GM18498 (cell line): ENCODE measurements at regions not wholly inside any gene's neighbourhood (a gene's known extent, or its start where the extent isn't known, plus 50 kb on each side); places are given as distances from the start of the nearest gene placed in this dataset.
"Not testable (repeated sequence)": the region's sequence is repeated elsewhere in the genome, so short reads cannot be mapped to it uniquely, and the experiment has no call there.

Source experiments
- ATAC-seq: cut with Tn5 transposase; IDR thresholded peaks from one replicate; pipeline ENCODE4 v1.9.1; 2021; ENCODE audit warnings: mild to moderate bottlenecking, moderate library complexity; ENCODE audit not compliant: unreplicated experiment

DNA sequence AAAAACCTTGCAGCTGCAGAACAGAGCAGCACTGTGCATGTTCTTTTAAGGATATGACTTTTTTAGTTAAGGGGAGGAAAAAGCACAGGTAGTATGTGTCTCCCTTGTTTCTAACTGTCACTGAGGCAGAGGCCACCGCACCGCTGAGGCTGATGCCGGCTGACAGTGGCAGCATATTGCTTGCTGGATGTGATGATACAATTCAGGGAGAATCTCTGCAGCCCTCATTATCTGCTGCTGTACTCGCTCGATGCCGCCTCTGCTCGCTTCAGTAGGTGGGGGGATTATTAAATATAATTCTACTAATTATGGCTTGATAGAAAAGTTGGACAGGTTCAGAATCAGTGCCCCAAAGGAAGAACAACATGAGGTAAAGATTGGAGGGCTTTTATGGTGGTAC, 378.8 kb upstream of the NOCT start:
- ATAC-seq = no peak

DNA sequence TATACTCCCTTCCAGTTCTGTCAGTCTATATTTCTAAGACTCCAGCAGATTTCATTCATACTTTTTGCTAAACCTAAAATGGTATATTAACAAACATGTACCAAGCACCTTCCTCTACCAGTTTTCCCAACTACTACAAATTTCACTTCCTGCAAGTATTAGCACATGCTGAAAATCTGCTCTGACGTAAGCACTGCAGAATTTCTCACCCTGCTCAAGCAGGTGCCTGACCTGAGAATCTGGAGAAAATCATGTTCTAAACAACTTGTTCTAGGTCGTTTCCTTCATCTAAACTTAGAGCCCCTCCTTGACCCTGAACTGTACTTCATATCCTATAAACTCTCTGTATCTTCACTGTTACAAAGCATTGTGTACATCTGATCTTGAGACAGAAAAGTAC, 380.7 kb upstream of the NOCT start:
- ATAC-seq = no peak

DNA sequence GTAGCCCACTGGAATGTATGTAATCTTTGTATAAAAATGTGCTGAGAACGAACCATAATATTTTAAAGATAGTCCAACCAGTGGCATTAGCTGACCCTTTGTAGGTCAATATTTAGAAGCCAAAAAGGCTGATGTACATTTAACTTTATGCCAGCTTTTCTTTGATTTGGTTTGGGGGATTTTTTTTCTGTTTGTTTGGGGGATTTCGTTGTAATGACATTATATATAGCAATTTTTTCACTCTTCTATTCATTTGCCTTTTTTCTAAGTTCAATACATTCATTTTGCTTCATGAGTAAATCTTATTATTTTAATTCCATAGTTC, 382.0 kb upstream of the NOCT start:
- ATAC-seq = no peak

DNA sequence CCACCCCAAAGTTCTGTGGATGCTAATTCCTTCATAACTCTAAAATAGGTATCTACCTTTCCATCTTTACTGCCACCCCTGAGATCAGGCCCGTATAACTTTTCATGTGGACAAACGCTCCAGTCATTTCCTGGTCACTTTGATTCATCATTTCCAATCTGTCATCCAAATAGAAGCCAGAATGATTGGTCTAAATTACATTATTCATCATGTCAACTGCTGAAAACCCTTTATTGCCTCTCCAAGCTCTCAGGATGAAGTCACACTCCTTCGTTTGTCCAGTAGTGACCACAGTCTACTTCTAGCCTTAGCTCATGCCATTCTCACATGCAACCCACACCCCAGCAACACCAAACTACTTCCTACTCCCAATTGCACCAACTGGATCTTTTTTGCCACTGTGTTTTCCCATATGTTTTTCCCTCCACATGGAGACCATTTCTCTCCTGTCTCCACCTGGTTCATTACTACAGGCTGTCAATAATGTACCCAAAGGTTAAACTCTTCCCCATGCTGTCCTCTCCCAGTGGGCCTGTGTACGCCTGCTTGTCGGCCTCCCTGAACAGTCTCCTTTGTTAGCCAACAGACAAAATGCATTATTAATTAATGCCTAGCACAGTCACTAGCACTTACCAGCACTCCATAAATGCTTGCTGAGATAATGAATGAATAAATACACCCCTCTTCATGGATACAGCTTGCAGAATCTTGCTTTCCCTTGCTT, 382.6 kb upstream of the NOCT start:
- no peak for ATAC-seq

DNA sequence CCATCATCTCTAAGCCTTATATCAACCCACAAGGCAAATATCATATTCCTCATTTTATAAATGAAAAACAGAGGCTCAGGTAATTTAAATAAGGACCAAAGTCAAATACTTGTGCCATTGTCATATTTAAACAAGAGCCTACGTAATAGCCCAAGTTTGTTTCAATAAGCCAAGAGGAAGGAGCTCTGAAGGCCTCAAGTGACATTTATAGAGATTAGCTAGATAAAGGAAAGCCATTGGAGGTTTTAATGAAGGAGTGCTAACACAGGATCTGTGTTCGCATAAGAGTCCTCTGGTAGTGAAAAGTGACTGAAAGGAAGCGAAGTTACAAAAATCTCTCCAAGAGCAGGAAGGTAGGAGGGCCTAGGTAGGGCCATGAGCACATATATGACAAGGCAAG, 384.9 kb upstream of the NOCT start:
- ATAC-seq = no peak

DNA sequence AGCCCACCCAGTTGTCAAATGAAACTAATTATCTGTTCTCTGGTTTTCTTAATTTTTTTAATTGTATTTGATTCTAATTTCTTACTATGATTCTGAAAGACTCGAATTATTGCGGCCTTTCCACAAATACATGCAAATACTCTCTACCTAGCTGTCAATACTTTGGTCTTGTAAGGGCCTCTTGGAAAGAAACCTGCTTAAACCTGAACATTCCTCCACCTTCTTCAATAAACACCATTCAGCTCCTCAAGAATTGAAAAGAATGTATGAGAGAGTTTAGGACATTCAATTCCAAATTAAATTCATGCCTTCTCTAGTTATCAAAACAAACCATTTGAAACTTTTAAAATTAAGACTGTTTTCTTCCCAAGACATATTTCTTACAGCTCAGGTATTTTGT, 385.9 kb upstream of the NOCT start:
- no peak for ATAC-seq

DNA sequence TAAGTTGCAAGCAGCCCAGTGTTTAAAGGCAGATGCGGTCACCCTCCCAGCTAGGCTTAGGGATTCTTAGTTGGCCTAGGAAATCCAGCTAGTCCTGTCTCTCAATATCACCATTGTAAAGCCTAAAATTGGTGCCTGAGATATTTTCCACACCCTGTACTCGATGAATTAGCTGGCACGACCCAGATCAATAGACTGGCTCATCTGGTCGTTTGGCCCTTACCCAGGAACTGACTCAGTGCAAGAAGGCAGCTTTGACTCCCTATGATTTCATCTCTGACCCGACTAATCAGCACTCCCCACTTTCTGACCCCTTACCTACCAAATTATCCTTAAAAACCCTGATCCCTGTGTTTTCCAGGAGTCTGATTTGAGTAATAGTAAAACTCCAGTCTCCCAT, 384.9 kb upstream of the SLC7A11 start:
- ATAC-seq = no peak

DNA sequence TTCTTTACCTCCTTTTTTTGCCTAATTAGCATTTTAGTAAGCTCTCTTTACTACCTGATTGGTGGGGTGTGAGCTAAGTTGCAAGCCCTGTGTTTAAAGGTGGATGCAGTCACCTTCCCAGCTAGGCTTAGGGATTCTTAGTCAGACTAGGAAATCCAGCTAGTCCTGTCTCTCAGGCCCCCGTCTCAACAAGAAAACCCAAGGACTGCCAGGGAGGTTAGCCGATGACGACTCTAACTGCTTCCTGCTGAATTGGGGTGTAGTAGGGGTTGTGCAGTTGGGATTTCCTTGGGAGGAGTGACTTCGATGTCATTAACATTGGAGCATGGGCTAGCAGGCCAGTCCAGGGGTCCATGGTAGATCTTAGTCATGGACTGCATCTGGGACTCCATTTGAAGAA, 380.2 kb upstream of the SLC7A11 start:
- not testable (repeated sequence) for ATAC-seq

DNA sequence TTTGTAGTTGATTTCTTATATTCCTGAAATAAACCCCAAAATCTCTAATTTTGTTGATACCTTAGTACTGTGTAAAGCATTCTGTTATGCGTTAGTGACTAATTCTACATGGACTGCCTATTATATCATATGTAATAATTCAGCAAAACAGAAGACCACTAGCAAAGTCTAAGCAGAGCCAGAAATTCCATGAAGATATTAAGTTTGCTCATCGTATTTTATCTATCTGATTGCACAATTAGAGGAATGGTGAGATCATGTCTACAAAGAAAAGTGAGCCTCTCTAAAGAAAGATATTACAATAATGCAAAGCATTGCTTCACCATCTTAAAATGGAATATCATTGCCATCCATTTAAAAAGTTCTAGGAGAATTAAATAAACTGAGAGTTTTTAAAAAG, 374.6 kb upstream of the SLC7A11 start:
- no peak for ATAC-seq

DNA sequence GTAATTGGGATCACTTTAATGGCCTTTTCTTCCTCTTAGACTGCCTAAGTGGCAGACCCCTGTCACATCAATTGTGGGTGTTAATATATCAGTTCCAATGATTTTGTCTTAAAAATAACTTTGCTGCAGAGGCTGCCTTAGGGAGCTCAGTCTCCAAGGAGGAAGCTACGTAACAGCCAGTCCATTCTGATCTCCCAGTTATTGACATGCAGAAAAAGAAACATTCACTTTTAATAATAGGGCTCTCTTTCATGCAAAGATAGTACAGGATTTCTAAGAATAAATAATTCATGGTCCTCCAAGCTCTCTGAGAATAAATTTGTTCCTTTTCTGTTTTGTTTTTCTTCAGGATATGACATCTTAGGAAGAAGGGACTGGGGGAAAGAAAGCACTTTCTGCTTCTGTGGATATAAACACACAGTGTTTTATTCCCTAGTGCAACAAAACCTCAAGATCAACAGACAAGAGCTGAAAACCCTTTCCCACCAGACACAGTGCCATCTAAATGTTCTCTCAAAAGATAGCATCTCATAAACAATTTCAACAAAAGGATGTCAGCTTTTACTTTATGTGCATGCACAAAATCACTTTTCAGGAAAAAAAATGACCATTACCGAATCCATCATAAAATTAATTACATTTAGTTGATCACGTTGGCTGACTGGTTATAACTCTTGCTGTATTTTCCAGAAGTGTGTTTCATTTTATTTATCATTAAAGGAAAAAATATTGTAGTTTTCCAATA, 372.4 kb upstream of the SLC7A11 start:
- ATAC-seq = no peak

DNA sequence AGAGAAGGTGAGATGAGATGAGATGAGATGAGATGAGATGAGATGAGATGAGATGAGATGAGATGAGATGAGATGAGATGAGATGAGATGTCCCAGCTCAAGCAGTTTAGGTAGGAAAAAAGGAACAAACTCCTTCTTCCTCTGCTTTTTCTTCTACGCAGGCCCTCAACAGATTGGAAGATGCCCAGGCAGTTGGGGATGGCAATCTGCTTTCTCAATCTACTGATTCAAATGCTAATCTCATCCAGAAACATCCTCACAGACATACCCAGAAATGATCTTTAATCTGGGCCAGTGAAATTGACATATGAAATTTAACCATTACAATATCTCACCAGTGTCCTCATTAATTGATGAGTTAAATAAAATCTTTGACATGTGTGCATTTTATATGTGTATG, 370.3 kb upstream of the SLC7A11 start:
- no peak for ATAC-seq

DNA sequence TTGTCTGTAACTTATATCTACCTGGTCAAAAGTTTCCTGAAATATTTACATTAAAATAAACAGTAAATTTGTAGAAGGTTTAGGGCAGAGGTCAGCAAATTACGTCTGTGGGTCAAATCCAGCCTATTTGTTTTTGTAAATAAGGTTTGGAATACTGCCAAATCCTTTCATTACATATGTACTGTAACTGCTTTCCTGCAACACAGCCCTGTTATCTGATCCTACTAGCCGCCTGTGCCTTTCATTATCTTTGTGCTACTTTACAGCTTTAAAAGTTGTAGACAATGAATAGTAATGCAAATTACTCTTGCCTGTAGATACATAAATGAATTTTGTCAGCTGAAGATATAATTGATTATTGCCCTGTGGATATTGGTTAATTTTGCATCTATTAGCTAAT, 369.6 kb upstream of the SLC7A11 start:
- no peak for ATAC-seq

DNA sequence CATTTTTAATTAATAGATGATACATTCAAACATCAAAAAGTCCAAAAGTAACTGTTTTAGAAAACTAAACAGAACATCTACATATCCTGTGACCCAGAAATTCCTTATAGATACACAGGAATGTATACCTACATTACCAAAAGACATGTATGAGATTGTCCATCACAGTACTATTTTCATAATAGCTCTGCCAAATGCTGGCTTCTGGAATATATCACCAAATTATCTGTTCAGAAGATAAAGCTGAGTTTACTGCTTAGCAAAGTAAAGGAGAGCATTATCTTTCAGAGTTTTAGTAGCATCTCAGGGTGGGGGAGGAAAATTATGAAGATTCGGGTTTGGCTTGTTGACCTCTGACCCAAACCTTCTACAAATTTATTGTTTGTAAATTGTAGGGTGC, 368.9 kb upstream of the SLC7A11 start:
- no peak for ATAC-seq

DNA sequence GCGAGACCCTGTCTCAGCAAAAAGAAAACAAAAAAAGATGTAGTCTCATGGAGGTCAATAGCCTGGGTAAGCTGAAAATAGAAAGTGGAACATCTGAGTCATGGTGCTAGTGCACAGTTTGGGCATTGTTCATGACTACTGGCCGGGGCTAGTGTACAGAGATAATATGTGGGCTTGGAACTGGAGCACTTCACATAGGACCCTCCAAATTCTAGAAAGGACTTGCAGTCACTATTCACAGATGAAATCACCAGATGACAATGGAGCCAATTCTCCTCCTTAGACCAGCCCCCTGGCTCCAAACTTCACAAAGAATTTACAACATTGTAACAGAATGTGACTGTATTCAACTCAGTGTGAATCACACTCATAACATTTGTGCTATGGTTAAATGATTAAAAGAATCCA, 367.8 kb upstream of the SLC7A11 start:
- ATAC-seq = peak; percentile 73

DNA sequence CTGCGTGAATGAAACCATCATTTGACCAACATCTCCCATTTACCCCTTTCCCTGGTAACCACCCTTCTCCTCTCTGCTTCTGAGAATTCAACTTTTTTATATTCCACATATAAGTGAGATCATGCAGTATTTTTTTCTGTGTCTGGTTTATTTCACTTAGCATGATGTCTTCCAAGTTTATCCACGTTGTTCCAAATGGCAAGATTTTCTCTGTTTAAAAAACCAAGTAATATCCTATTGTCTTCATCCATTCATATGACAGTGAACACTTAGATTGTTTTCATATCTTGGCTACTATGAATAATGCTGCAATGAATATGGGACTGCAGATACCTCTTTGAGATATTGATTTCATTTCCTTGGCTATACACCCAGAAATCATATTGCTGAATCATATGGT, 362.4 kb upstream of the SLC7A11 start:
- ATAC-seq = no peak

DNA sequence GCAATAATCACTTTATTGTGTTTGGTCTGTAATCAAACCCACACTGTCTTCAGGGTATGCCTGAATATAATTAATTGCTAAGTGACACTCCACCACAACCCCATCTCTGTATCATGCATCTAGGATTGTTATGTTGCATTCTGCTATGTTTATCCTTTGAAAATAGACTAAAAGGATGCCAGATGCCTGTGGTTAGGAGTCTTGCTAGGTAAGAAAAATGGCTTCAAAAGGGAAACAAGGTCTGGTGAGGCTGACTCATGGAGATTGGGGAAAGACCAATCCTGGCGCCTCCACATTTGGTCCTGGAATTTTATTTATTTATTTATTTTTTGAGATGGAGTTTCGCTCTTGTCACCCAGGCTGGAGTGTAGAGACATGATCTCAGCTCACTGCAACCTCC, 360.5 kb upstream of the SLC7A11 start:
- no peak for ATAC-seq

DNA sequence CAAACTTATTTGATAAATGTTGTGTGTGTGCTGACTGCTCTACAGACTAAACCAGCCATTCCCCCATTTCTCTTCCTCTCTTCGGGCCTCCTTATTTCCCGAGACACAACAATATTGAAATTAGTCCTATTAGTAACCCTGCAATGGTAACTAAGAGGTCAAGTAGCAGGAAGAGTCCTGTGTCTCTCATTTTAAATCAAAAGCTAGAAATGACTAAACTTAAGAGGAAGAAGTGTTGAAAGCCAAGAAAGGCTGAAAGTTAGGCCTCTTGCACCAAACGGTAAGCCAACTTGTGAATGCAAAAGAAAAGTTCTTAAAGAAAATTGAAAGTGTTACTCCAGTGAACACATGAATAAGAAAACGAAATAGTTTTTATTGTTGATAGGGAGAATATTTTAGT, 357.8 kb upstream of the SLC7A11 start:
- no peak for ATAC-seq

DNA sequence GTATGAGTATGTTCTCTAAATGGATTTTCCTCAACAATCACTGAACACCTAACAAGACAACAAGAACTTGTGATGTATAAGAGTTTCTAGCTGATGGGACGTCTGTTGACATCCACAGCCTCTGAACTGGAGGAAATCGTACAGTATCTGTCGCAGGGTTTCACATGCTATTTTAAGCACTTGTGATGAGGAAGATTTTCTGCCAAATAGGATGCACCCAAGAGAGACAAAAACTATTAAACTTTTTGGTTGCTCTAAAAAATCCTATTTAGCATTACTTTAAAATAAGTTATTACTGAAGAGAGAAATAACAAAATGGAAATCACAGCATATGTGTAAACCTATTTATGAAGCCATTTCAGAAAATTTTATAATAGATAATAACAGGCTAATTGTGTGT, 356.1 kb upstream of the SLC7A11 start:
- no peak for ATAC-seq

DNA sequence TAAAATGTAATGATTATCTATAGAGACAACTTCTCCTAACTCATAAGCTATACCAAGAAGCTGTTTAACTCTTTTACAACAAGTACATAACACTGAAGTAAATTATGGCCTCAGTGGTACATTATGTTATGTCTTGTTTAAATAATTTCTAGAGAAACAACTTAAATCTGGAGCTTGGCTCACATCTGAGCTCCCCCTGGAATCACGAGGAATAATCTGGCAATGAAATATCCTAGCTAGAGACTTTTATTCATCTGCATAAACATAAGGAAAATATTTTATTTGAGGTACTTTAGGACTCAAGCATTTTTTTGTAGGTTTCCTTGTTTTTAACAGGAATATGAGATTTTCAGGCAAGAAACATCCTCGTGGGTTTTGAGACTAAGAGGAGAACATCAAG, 354.7 kb upstream of the SLC7A11 start:
- no peak for ATAC-seq

DNA sequence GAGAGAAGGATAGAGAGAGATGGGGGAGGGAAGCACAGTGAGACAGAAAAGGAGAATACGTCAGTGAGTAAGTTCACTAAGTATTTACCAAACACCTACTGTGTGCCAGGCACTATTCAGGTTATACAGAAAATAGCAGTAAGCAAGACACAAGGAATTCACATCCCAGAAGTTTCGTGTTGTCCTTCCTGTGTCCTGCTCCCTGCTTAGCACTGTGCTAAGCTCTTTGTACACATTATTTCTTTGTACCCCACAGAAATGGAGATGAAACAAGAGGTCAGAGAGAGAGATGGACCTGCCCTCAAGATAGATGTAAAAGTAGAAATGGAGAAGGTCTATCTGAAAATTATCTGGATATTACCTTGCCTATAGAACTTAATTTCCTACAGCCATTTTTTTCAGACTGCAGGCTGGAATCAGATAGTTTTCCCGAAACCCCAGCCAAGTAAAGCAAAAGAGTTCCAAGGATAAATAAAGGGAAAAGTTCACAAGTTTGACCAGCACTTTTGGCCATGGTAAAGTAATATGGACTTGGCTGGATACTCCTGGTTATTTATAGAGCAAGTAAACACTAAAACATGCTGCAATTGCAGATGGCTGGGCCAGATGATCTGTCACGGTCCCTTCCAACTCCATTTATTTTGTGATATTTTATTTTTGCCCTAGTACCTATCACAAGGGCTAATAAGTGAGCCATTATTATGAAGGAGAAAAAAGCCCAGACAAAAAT, 353.7 kb upstream of the SLC7A11 start:
- no peak for ATAC-seq

DNA sequence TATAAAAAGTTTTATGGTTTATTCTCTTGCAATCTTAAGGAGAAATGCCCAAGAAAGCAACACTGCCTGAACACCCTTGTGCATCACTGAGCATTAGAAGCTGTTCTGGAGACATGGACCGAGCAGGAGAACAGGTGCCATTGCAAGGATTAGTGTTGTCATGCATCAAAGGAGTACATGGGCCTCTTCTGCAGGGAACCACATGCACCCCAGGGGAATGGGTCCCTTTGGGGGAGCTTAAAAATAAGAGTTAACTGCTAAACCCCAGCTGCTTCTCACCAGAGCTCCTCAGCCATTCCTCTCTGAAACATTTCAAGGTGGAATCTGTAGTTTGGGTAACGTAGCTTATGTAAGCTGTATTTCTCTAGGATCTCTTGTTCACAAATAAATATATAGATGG, 353.0 kb upstream of the SLC7A11 start:
- ATAC-seq = no peak

DNA sequence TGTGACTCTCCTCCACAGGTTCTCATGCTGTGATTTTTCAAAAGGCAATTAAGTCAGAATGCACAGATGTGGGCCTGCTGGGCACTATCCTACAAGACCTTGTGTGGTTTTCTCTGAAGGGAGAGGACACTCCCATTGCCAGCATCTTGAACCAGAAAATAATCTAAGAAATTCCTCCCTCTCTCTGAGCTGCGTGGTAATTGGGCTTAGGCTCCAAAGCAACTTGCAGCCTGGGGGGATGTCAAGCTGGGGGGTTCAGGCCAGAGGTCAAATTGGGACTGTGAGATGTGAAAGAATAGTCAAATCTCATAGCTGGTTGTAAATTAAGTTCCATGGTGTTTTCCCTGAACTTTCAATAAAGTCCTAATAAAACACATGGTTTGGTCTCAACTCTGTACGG, 350.6 kb upstream of the SLC7A11 start:
- ATAC-seq = no peak
